VCaP (cell line): ENCODE measurements at regions not wholly inside any gene's neighbourhood (a gene's known extent, or its start where the extent isn't known, plus 50 kb on each side); places are given as distances from the start of the nearest gene placed in this dataset.

ENCODE experiments used
- H3K27ac ChIP-seq: fragments of 450-650 bp; 2 replicates; pipeline ENCODE4 v1.5.1; 2017
- TF ChIP-seq, protein P1 (sequence below): fragments of 450-650 bp; conservative IDR thresholded peaks from 2 replicates; pipeline ENCODE4 v1.5.1; 2017; ENCODE audit warnings: mild to moderate bottlenecking, moderate library complexity

DNA sequence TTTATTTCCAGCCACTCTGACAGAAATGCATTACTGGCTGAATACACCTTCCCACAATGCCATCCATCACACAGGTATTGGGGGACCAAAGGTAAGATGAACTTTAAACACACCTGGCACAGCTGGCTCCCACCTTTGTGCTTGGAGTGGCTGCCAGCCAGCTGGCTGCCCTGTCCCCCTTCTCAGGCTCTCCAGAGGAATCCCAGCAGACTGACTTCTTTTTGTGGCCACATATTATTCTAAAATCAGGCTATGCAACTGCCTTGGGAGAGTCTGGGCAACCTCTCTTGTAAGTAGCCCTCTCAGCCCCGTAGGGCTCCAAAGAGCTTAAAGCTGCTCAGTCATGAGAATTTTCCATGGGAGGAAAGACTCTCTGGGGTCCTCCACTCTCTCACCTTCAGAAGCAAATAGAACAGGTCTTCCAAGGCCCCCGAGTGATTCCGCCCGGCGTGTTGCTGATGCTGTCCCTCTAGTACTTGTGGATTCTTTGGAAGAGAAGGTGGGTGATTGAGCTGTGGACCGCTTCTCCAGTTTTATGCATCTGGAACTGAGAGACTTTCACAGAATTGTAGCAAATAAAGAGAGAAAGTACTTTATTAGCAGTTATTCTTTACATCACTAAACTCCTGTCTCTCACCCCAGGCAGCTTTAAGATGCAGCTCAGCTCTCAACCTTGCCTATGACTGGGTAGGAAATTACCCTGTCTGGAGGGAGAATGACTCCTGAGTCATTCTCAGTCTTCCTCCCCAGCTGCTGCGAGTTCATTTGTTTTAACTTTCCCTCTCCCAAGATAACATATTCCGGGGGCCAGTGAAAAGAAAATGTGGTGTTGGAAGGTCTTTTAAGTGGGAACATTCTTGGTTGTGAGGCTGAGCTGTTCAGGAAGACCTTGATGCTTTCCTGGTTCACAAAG lies 159.4 kb upstream of the PITX1 start:
- no peak overlapping the region for H3K27ac ChIP-seq
- TF ChIP-seq, protein P1, sequence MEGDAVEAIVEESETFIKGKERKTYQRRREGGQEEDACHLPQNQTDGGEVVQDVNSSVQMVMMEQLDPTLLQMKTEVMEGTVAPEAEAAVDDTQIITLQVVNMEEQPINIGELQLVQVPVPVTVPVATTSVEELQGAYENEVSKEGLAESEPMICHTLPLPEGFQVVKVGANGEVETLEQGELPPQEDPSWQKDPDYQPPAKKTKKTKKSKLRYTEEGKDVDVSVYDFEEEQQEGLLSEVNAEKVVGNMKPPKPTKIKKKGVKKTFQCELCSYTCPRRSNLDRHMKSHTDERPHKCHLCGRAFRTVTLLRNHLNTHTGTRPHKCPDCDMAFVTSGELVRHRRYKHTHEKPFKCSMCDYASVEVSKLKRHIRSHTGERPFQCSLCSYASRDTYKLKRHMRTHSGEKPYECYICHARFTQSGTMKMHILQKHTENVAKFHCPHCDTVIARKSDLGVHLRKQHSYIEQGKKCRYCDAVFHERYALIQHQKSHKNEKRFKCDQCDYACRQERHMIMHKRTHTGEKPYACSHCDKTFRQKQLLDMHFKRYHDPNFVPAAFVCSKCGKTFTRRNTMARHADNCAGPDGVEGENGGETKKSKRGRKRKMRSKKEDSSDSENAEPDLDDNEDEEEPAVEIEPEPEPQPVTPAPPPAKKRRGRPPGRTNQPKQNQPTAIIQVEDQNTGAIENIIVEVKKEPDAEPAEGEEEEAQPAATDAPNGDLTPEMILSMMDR = no peak

DNA sequence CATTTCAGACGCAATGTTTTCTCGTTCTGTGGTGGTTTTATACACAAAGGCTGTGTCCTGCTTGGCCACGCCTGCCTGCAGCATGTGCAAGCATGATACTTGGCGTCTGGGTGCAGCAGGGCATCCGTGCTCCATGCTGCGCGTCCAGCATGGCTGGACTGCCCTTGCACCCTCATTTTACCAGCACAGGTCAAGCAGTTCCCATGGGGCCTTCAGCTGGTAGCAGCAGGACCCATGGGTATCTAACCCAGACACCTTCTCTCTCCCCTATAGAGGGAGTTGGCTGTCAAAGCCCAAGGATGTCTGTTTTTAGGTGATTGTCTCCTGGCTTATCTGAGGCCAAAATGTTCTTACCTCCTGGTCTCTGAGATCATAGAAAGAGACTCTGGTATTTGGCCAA lies 158.3 kb upstream of the PITX1 start:
- TF ChIP-seq, protein P1 = no peak
- H3K27ac ChIP-seq = no peak overlapping the region; the same call in 1 of the 2 replicates

DNA sequence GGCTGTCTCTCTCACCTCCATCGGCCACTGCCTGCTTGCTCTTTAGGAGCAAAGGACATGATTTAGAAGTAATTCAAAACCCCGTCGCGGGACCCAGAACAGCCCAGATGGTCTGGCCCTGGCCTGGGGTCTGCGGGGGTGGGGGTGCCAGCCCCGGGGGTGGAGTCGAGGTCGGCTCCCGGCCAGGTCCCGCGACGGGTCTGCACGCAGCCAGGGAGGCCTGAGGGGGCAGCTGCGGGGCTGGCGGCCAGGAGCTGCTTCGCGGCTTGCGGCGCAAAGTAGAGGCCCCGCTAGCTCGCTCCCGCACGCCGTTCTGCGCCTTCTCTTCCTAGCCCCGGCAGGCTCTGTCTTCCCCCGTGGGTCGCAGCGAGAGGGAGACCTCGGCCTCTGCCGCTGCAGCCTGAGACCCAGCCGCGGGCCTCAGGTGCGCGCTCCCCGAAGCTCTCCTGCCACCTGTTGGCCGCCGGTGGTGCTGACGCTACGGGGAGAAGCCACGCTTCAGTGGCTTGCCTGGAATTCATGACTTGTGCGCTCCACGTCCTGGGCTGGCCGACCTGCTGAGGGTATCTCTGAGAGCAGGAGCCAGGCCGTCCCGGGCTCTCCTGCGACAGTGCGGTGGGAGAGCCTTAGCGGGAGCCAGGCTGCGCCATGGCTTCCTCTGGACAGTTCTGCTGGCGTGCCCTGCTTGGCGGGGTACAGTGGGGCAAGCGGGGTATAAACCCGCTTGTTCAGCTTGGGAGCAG lies 157.2 kb upstream of the PITX1 start:
- TF ChIP-seq, protein P1 = peak; percentile 96
- peak overlapping the region; percentile 80 for H3K27ac ChIP-seq

DNA sequence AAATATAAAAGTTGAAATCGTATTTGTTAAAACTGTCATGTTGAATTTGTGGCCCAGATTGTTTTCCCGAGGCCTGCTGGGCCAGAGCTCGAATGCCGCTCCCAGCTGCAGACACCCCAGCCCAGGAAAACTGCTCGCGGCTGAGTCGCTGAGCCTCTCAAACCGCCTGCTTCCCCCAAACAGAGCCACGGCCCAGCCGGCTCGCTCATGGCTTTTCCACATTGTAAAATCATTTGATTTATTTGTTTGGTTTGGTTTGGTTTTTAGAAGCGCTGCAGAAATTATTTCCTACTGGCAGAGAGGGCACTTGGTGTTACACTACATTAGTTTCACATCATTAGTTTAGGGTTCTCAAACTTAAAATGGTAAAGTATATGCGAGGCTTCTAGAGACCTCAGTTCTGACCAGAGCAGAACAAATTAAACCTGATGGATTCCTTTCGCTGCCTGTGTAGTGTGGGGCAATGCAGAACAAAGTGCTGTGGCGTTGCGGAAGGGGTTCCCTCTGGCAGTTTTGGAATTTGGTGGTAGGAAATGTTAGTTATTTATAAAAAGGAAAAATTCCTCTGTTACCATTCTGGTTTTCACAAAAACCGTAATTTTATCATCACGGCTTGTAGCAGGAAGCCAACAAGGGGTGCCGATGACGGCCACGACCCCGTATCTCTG lies 156.5 kb upstream of the PITX1 start:
- H3K27ac ChIP-seq = peak overlapping the region; percentile 80
- TF ChIP-seq, protein P1 = no peak

DNA sequence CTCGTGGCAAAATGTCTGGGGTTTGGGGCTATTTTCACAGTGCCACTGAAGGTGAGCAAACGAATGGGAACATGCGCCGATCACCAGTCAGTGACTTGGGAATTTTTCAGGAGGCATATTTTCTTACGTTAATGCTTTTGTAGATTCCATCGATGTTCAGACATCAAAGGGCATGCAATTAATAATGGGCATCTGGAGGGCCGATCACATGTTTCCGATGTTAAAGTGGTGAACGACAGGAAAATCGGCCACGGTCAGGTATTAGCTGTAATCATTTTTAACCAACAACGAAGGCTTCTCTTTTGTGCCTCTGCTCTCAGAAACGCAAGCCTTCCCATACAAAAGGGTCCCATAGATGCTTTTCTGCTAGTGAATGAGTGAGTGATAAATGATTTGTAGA lies 155.0 kb upstream of the PITX1 start:
- TF ChIP-seq, protein P1 = no peak
- peak overlapping the region; percentile 80 for H3K27ac ChIP-seq

DNA sequence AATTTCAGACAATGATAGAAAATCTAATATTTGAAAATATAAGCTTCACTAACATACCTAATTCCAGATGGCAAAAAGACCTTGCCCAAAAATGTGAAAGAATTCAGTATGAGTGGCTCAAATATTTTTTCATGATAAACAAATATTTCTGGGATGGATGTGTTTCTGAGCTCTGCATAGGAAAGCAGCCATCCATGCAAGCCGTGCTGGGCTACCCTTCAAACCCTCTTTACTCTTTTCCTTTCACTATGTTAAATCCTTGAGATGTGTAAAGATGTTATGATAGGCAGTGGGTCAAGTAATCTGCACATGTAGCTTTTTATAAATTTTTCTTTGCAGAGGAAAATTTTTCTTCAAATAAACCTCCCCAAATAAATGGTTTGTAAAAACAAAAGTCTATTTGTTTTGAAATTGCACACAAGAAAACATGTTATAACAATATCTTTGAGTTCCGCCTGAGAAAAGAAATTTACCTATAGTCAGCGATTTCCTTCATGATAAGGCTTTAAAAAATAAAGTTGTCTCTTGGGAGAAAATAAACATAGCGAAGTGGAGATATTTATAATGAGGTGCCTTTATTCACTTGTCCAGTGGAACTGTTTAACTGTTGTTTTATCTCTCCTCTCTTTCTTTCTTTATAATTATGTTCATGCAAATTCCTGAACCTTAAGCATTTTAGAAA lies 154.3 kb upstream of the PITX1 start:
- peak overlapping the region; percentile 80 for H3K27ac ChIP-seq
- TF ChIP-seq, protein P1 = no peak
